HEK293T (cell line): ENCODE measurements at regions not wholly inside any gene's neighbourhood (a gene's known extent, or its start where the extent isn't known, plus 50 kb on each side); places are given as distances from the start of the nearest gene placed in this dataset.

Source experiments
- CTCF ChIA-PET: fragments of 350-600 bp; formaldehyde crosslinking; extraction: SDS; loops from one replicate; lab custom pipeline; 2021; ENCODE audit warnings: antibody characterized with exemption, inconsistent platforms; lab: Yijun Ruan, JAX
- POLR2A ChIA-PET: fragments of 350-600 bp; formaldehyde crosslinking; extraction: SDS; loops from one replicate; lab custom pipeline; 2020; ENCODE audit warnings: antibody characterized with exemption, inconsistent platforms; lab: Yijun Ruan, JAX
- DNase-seq: peaks from one replicate; pipeline ENCODE4 v3.0.0; 2012; ENCODE audit warnings: mixed read lengths; ENCODE audit errors: extremely low spot score
- ARNT ChIP-seq: fragments of 450-650 bp; IDR thresholded peaks from 2 replicates; pipeline ENCODE4 v1.6.1; 2017; ENCODE audit warnings: mild to moderate bottlenecking
- BHLHE40 ChIP-seq: fragments of 450-650 bp; IDR thresholded peaks from 2 replicates; pipeline ENCODE4 v1.6.1; 2016; ENCODE audit warnings: mild to moderate bottlenecking, moderate library complexity, borderline replicate concordance
- CTBP1 ChIP-seq: fragments of 450-650 bp; IDR thresholded peaks from 2 replicates; pipeline ENCODE4 v1.6.1; 2016; ENCODE audit warnings: borderline replicate concordance
- ELF4 ChIP-seq: fragments of 450-650 bp; IDR thresholded peaks from 2 replicates; pipeline ENCODE4 v1.6.1; 2017; ENCODE audit warnings: antibody characterized with exemption
- FOXA1 ChIP-seq: fragments of 450-650 bp; IDR thresholded peaks from 2 replicates; pipeline ENCODE4 v1.6.1; 2016; ENCODE audit warnings: mild to moderate bottlenecking
- FOXK2 ChIP-seq: fragments of 450-650 bp; IDR thresholded peaks from 2 replicates; pipeline ENCODE4 v1.6.1; 2016; ENCODE audit warnings: mild to moderate bottlenecking
- FOXM1 ChIP-seq: fragments of 450-650 bp; IDR thresholded peaks from 2 replicates; pipeline ENCODE4 v1.6.1; 2017; ENCODE audit warnings: mild to moderate bottlenecking, borderline replicate concordance
- HDGF ChIP-seq: fragments of 450-650 bp; IDR thresholded peaks from 2 replicates; pipeline ENCODE4 v1.6.1; 2017; ENCODE audit warnings: antibody characterized with exemption, borderline replicate concordance
- L3MBTL2 ChIP-seq: fragments of 450-650 bp; conservative IDR thresholded peaks from 2 replicates; pipeline ENCODE4 v1.6.1; 2016; ENCODE audit warnings: mild to moderate bottlenecking
- LEF1 ChIP-seq: fragments of 450-650 bp; IDR thresholded peaks from 2 replicates; pipeline ENCODE4 v1.6.1; 2017; ENCODE audit warnings: mild to moderate bottlenecking, borderline replicate concordance
- NFRKB ChIP-seq: fragments of 450-650 bp; IDR thresholded peaks from 2 replicates; pipeline ENCODE4 v1.6.1; 2016; ENCODE audit warnings: mild to moderate bottlenecking, moderate library complexity
- SP1 ChIP-seq: fragments of 450-650 bp; IDR thresholded peaks from 2 replicates; pipeline ENCODE4 v1.6.1; 2017
- SUZ12 ChIP-seq: fragments of 450-650 bp; IDR thresholded peaks from 2 replicates; pipeline ENCODE4 v1.6.1; 2016; ENCODE audit warnings: mild to moderate bottlenecking
- TARDBP ChIP-seq: fragments of 450-650 bp; IDR thresholded peaks from 2 replicates; pipeline ENCODE4 v1.6.1; 2016
- ZNF384 ChIP-seq: fragments of 450-650 bp; IDR thresholded peaks from 2 replicates; pipeline ENCODE4 v1.6.1; 2016
- TF ChIP-seq, protein P1 (sequence below): fragments of 450-650 bp; IDR thresholded peaks from 2 replicates; pipeline ENCODE4 v1.6.1; 2016

DNA sequence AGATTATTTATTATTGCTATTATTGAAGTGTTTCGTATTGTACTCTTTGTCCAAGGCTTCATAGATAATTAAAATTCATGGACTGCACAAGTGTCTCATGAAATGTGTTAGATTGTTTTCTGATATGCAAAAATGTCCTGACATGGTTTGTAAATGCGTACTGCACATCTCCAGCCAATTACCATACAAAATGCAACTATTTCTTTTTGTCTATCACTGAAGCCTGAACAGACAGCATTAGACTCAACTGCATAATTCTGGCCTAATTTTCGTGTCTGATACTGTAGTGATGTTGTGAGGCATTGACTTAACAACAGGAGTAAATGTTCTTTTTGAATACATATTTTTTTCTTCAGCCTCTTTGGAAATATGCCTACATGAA lies 498.2 kb upstream of the CD180 start:
- no peak for DNase-seq
- CTCF ChIA-PET, result no interaction called here
- TF ChIP-seq FOXK2, result no peak
- TF ChIP-seq BHLHE40, result no peak
- POLR2A ChIA-PET, result no interaction called here

DNA sequence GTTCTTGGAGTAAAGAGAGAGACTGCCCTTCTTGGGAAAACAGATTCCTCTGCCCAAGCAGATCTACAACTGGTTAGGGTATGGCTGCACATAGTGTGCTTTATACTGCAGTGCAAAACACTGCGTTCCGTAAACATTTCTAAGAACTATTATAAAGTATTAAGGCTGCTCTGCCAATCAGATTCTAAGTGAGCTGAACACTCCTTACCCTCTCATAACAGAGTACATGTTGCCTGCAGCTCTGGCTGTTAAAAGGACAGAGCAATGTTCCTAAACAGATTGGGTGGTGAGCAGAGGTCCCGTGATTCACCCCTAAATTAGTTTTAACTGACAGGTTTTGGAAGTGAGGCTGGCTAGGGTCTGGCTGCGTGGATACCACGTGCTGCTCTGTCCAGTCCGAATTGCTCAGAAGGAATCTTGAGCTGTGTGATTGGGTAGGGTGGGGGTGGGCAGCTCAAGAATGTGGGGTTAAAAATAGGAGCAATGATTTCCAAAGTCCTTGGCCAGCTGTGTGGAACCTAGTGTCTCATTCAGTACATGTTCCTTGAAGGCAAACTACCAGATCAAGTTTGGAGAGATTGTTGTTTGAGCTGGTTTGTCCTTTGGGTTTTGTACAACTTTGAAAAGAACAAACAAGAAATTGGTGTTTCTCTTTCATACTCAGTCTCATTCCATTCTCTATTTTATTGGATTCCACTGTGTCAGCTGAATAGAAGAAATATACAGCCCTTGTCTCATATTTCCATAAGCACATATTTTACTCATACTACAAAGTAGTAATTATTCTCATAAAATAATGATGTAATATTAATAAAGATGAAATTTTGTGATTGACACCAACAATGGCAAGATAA lies 497.6 kb upstream of the CD180 start:
- ChIA-PET CTCF (no interaction called here), POLR2A (no interaction called here)
- TF ChIP-seq SP1, result no peak
- no peak for TF ChIP-seq SUZ12
- TF ChIP-seq LEF1, result no peak
- TF ChIP-seq FOXA1, result no peak
- no peak for TF ChIP-seq TARDBP
- TF ChIP-seq HDGF, result no peak
- TF ChIP-seq ARNT, result no peak
- TF ChIP-seq BHLHE40, result no peak
- no peak for TF ChIP-seq FOXK2
- TF ChIP-seq, protein P1, sequence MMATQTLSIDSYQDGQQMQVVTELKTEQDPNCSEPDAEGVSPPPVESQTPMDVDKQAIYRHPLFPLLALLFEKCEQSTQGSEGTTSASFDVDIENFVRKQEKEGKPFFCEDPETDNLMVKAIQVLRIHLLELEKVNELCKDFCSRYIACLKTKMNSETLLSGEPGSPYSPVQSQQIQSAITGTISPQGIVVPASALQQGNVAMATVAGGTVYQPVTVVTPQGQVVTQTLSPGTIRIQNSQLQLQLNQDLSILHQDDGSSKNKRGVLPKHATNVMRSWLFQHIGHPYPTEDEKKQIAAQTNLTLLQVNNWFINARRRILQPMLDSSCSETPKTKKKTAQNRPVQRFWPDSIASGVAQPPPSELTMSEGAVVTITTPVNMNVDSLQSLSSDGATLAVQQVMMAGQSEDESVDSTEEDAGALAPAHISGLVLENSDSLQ, result no peak
- no peak for TF ChIP-seq ZNF384
- no peak for DNase-seq

DNA sequence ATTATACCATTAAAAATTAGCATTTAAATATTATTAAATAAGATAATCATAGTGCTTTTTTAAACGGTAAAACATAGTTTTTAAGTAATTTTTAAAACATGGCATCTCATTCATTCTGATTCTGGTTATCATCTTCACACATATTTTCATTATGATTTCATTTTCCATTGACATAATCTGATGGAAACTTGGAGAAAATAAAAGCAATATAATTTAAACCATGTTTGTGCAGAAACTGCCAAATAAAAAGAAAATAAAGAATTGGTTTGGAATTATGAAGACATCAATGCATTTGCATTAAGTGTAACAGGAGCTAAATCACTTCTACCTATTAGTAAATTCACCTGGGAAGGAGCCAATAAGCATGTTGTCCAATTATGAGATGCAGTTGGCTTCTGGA lies 490.1 kb upstream of the CD180 start:
- CTCF ChIA-PET, result no interaction called here
- no peak for DNase-seq
- TF ChIP-seq CTBP1 (no peak), SP1 (no peak), LEF1 (no peak), ELF4 (no peak)
- POLR2A ChIA-PET, result no interaction called here

DNA sequence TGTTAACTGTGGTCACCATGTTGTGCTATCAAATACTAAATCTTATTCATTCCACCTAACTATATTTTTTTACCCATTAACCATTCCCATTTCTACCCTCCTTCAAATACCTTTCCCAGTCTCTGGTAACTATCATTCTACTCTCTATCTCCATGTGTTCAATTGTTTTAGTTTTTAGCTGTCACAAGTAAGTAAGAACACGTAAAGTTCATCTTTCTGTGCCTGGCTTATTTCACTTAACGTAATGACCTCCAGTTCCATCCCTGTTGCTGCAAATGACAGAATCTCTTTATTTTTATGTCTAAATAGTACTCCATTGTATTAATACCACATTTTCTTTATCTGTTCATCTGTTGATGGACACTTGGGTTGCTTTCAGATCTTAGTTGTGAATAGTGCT lies 485.1 kb upstream of the CD180 start:
- CTCF ChIA-PET, result no interaction called here

DNA sequence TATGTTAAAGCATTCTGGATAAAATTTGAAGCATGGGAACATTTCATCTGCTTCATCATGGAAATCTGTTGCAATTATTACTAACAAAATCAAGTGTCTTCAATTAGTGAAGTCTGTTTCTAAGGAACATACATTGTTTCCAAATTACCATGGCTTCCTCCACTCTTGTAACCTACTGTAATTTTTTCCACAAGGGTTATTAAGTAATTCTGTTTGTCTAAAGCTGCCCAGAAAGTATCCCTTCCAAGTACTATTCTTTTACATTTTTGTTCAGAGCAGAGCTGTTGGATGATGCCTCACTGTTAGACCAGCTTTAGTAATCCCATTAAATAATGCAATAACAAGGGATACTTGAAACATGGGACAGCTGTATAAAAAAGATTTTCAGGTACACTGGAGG lies 483.5 kb upstream of the CD180 start:
- CTCF ChIA-PET, result no interaction called here
- POLR2A ChIA-PET, result no interaction called here
- no peak for TF ChIP-seq FOXM1
- TF ChIP-seq SP1, result no peak
- no peak for TF ChIP-seq BHLHE40
- TF ChIP-seq NFRKB, result no peak
- TF ChIP-seq CTBP1, result no peak
- no peak for TF ChIP-seq ARNT
- DNase-seq, result no peak

More for the DNA sequence above, 485.1 kb upstream of the CD180 start:
- no peak for TF ChIP-seq TARDBP
- no peak for TF ChIP-seq FOXA1
- no peak for TF ChIP-seq FOXK2
- no peak for TF ChIP-seq ARNT
- no peak for TF ChIP-seq SUZ12
- no peak for TF ChIP-seq ZNF384
- no peak for TF ChIP-seq L3MBTL2
- no peak for TF ChIP-seq ELF4
- TF ChIP-seq HDGF, result no peak
- TF ChIP-seq BHLHE40, result no peak
- no peak for TF ChIP-seq CTBP1
- no peak for TF ChIP-seq SP1
- TF ChIP-seq LEF1, result no peak
- no peak for DNase-seq
- POLR2A ChIA-PET, result no interaction called here

DNA sequence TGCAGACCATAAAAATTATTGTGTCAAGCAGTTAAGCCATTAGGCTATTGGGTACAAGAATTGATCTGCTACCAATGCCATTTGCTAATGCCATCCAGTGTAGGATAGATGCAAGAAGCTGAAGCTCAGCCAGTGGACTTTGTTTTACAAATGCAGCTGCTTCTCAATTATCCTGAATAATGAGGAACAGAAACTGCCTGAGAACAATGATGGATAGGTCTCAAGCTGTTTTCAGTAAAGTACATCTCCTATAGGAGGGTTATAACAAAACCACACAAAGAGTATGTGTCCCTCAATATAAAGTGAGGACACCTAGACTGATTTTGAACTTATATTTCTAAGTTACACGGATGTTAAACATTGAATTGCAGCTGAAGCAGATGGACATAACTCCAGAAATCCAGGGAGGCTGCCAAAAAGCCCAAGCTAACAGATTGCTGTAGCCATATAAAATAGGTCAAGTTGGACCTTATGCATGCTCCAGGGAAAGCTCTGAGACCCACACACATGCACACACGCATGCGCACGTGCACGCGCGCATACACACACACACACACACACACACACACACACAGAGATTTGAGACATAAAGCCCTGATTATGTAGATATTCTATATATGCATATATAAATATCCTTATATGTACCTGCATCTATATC lies 482.7 kb upstream of the CD180 start:
- CTCF ChIA-PET, result no interaction called here

More for the DNA sequence above, 482.7 kb upstream of the CD180 start:
- TF ChIP-seq SP1 (no peak), FOXK2 (no peak), SUZ12 (no peak), TARDBP (no peak), LEF1 (no peak), L3MBTL2 (no peak), FOXA1 (no peak), NFRKB (no peak), ELF4 (no peak), FOXM1 (no peak), ARNT (no peak), BHLHE40 (no peak), CTBP1 (no peak), ZNF384 (no peak), HDGF (no peak)
- TF ChIP-seq, protein P1, result no peak
- POLR2A ChIA-PET, result no interaction called here
- no peak for DNase-seq
